ENCODE measurements at regions not wholly inside any gene's neighbourhood (a gene's known extent, or its start where the extent isn't known, plus 50 kb on each side); places are given as distances from the start of the nearest gene placed in this dataset.
A peak's percentile ranks its signal among the peaks of the same experiment; 100 is the strongest.

DNA sequence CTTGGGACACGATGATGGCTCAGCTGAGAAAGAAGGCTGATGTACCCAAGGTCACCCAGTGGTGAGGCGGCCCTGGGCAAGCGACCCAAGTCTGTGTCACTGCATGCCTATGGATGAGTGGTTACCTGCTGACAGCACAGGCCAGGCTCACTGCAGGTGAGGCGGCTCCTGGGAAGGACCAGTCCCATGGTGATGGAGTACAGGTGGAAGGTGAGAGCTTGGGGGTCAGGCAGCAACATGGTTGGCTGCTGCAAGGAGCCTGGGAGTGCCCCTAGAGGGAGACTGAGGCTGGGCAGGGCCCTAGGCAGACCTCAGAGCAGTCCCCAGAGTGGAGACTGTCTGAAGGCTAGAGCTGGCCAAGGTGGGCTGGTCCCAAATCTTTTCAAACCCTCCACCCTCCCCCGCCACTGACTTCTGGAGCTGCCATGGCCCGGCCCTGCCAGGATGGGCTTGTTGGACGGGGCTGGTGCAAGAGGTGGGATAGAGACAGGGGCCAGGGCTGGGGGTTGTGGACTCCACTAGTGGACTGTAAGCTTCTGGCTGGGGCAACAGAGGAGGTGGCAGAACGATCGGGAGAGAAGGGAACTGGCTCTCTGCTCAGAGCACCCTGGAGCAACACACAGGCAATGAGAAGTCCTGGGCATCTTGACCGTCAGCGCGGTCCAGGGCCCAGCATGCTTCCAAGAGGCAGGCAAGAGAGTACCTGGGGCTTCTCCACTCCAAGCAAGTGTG lies 72.5 kb upstream of the SLC6A11 start:
- no peak for DNase-seq

GRCh38 chr3:10744098-10744465 lies 71.9 kb upstream of the SLC6A11 start:
- DNase-seq = no peak

DNA sequence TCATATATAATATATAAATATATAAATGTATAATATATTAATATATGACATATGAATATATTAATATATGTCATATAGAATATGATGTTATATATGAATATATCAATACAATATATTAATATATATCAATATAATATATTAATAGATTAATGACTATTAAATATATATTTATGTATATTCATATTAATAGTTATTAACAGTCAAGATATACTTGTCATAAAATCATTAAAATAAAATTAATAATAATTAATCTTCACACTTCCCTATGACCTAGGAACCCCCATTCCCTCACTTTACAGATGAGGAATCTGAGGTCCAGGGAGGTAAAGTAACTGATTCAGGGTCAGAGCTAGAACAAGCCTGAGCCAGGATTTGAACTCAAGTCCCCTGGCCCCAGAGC lies 70.6 kb upstream of the SLC6A11 start:
- no peak for DNase-seq

GRCh38 chr3:10746001-10746400 lies 70.0 kb upstream of the SLC6A11 start:
- no peak for DNase-seq

DNA sequence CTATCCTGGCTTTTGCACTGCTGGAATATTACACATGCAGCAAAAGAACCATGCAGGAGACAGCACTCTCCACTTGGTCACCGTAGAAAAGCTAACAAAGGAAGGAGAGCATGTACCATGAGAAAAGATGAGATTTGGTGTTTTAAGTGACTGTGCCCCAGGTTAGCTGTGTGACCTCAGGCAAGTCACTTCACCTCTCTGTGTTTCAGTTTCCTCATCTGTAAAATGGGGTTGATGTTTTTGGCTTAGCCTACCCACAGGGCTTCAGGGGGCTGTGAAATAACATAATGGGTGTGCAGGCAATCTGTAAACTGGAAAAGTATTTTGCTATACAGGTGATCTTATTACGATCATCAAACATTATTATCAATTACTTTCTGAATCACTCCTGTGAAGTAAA lies 69.3 kb upstream of the SLC6A11 start:
- DNase-seq = no peak

- no peak for DNase-seq
Observed at GRCh38 chr3:10747341-10747740, 68.7 kb upstream of the SLC6A11 start.

GRCh38 chr3:10748040-10748439 lies 68.0 kb upstream of the SLC6A11 start:
- DNase-seq = no peak

- no peak for DNase-seq
Observed at GRCh38 chr3:10753964-10754363, 62.1 kb upstream of the SLC6A11 start.

DNA sequence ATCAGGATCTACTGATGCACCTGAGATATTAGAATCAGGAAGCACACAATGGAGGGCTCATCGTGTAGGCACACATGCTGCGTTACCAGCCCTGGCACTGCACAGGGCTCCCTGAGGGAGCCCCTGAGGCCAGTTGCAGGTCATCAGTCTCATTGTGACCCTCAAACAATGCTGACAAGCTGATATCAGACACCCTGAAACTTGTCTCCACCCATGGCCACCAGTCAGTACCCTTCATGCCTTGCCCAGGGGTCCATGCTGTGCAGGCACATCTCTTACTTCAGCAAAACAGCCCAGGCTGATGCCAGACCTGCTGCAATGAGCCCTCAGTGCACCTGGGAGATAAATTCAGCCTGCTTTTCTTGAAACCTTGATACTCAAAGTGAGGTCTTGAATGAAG lies 59.5 kb upstream of the SLC6A11 start:
- DNase-seq = no peak

- DNase-seq = no peak
Observed at GRCh38 chr3:10757021-10757820, 58.8 kb upstream of the SLC6A11 start.

DNA sequence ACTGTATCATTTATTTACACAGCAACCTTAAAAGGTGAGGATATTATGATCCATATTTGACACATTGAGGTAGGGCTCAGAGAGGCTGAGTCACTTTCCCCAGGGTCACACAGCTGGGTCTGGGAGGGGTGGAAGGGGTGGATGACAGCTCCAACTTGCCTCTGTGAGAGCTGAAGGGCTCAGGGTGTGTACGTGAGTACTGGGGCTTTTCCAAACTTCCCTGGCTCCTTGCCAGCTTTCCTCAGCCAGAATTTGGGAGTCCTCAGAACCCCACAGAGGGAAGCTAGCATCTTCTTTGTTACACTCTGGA lies 58.3 kb upstream of the SLC6A11 start:
- DNase-seq = no peak

- peak; percentile 44 for DNase-seq
Observed at GRCh38 chr3:10758304-10759037, 57.6 kb upstream of the SLC6A11 start.

GRCh38 chr3:10759495-10759894 lies 56.5 kb upstream of the SLC6A11 start:
- DNase-seq = no peak

DNA sequence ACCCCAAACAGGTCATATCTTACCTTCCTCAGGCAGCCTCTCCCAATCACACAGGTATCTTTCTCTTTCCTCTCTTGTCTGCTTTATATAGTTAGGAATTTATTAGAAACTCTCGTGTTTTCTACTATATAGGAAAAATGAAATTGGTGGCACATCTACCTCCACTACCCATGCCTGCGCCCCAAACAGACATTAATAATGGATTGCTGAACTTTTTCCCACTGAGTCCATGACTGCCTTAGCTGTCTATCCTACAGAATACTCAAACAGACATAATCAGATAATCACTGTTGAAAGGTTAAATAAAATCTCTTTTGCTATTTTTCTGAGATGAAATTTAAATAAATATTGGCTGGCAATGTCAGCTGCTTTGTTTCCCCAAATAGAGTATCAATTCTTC lies 55.8 kb upstream of the SLC6A11 start:
- no peak for DNase-seq

- DNase-seq = no peak
Observed at GRCh38 chr3:10761583-10761982, 54.4 kb upstream of the SLC6A11 start.

DNA sequence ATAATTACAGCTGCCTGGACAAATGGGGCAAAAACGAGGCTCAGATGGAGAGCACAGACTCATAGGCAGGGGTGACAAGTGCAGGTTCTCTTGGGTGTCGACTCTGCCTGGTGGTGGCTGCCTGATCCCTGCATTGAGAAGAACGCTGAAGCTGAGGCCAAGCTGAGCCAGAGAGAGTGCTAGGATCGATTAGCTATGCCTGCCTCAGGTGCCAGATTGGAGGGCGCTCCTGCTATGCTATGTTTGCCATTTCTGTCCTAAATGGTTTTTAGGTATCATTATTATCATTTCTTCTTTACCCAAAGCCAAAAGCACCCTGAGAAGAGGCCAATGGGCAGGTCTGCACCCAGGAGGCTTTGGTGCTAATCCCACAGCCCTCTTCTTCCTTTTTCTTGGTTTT lies 53.9 kb upstream of the SLC6A11 start:
- no peak for DNase-seq

DNA sequence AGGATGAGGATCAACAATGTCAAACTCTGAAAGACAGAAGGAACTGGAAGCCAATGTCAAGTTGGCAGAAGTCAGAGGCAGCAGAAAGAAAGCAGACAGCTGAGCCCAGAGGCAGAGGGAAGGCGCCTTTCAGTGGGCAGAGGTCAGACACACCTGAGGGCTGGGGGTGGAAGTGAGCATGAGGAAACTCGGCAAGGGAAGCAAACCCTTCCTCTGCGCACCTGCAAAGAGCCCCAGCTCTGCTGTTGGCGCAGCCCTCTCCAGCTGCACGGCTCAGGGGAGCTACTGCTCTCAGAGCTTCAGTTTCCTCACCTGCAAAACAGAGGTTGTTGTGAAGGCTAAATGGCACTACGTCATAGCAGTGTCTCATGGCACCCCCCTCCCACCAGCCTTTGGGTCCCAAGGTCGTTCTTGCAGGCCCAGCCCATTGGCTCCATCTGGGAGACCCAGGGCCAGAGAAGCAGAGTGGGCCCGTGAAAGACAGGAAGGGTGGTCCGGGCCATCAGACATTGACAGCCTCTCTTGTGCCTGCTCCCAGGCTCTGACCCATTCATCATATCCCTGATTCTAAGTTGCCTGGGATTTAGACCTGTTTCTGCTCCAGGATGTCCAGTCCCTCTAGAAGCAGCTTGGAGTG lies 53.3 kb upstream of the SLC6A11 start:
- no peak for DNase-seq

DNA sequence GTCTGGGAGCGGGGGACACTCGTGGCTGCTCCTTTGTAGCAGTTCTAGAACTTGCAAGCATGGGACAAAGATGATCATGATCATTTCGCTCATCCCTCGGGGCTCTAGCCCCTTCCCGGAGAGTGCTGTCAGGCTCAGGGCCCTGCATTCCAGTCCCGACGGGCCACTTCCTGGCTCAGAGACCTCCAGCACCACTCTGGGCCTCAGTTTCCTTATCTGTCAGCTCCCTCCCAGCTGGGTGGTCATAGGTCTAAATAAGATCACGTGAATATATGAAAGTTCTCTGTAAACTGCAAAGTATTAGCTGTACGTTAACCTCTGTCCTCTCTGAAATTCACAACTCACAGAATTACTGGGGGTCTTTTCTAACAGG lies 52.8 kb upstream of the SLC6A11 start:
- DNase-seq = no peak

DNA sequence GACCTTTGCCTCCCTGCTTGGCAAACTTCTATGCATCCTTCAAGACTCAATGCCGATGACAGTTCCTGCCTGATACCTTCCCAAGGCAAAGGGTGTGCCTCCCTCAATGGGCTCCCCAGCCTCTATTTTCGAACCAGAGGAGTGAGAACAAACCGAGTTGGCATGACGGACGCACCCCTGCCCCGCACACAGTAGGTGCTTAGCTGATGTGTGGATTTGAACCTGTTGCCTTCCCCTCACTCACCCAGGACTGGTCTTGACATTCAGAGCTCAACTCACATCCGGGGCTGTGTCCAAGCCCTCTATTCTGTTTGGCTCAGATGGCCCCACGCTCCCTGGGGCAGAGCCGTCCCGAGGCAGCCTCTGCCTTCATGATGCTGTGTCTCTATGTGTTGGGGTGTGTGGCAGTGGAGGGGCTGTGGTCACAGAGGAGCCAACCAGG lies 52.2 kb upstream of the SLC6A11 start:
- DNase-seq = no peak

DNA sequence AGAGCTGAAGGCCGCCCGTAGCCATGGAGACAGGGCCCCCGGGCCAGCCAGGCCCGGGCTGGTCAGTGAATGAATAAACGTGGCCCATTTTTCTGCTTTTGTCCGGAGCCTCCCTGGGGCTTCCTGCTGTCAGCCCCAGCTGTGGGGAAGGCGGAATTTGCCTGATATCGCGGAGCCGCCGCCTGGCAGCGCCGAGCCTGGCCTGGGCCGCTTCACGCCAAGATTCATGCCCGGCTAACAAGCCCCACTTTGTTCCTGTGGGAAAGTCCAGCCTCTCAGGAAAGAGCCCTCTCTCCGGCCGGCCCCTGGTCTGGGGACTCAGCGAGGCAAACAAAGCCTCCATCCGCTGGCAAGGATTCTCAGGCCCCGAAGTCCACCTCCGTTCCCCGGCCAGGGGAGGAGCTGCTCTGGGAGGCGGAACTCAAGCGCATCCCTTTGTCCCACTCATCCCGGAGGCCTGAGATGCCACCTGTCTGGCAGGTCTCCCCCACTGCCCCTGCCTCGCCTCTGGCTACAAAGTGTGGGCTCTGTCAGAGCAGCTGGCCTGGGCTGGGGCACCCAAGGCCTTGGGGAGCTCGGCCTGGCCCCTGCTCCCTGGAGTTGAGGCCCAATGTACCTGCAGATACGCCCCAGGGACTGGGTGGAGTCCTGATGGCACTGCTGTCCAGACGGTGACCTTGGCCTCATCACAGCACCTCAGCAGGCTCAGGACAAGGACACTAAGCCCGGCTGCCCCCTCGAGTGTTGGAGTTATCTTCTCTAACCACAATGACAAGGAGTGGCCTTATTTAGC lies 51.6 kb upstream of the SLC6A11 start:
- no peak for DNase-seq

GRCh38 chr3:10766049-10766705 lies 49.9 kb upstream of the SLC6A11 start:
- no peak for DNase-seq
